ENCODE measurements at regions not wholly inside any gene's neighbourhood (a gene's known extent, or its start where the extent isn't known, plus 50 kb on each side); places are given as distances from the start of the nearest gene placed in this dataset.
"Not testable (repeated sequence)": the region's sequence is repeated elsewhere in the genome, so short reads cannot be mapped to it uniquely, and the experiment has no call there.

GRCh38 chr2:111323384-111323783 lies 202.7 kb downstream of the BCL2L11 start:
- not testable (repeated sequence) for TF ChIP-seq EZH2phosphoT487 (IDR thresholded peaks at IDR 0.05; ENCODE audit: insufficient read depth, low read depth); EZH2 (IDR thresholded peaks at IDR 0.05; ENCODE audit: insufficient read depth, poor library complexity, severe bottlenecking)

All from GM23248 (cell line).